ENCODE measurements at regions not wholly inside any gene's neighbourhood (a gene's known extent, or its start where the extent isn't known, plus 50 kb on each side); places are given as distances from the start of the nearest gene placed in this dataset.

GRCh38 chr18:2406544-2406943, 164.8 kb downstream of the METTL4 start:
- Histone ChIP-seq H3K27ac (ENCODE audit: low read depth, low read length) (no peak overlapping the region), H3K4me1 (ENCODE audit: control insufficient read depth in 1 of 2, insufficient read depth in 2 of 2, low read length in 2 of 2) (peaks cover 10 to 17% of the 10 kb centered on the region in 2 experiments), H3K4me2 (ENCODE audit: low read length) (no peak overlapping the region), H4K20me1 (ENCODE audit: insufficient read depth) (no peaks in the 10 kb centered on the region), H3K9me2 (ENCODE audit: insufficient read depth) (no peaks in the 10 kb centered on the region), H3K79me2 (ENCODE audit: insufficient read depth, low read length) (no peaks in the 10 kb centered on the region), H3K9ac (ENCODE audit: low read length) (no peak overlapping the region), H2AFZ (ENCODE audit: low read depth, low read length, poor library complexity, severe bottlenecking) (no peak overlapping the region), H3K27me3 (ENCODE audit: insufficient read depth, low read length) (no peaks in the 10 kb centered on the region), H3K4me3 (replicated peaks in 1 of 2; ENCODE audit: low read depth in 1 of 2, low read length in 2 of 2) (no peak overlapping the region), H3K36me3 (ENCODE audit: control insufficient read depth in 1 of 2, insufficient read depth in 2 of 2, low read length in 2 of 2) (no peaks in the 10 kb centered on the region), H3K9me3 (ENCODE audit: control insufficient read depth in 1 of 2, insufficient read depth in 1 of 2, low read depth in 1 of 2, low read length in 2 of 2) (no peaks in the 10 kb centered on the region)
- ATAC-seq, result no peak
- intact Hi-C loops (cut with micrococcal nuclease), result no loop called here
- ChIA-PET CTCF (no interaction called here), POLR2A (no interaction called here), RAD21 (ENCODE audit: low non-redundant PET in 1 of 2, low total read pairs in 2 of 2, uncharacterized antibody in 2 of 2, unreplicated experiment in 2 of 2) (no interaction called here)
- DNase-seq (ENCODE audit: low read depth, low spot score), result no peak
- TF ChIP-seq YY1 (IDR thresholded peaks at IDR 0.05; ENCODE audit: extremely low read depth, insufficient replicate concordance, low read depth, low read length) (no peak), JUND (IDR thresholded peaks at IDR 0.05) (no peak), SP1 (IDR thresholded peaks at IDR 0.05; ENCODE audit: low read depth) (no peak), RAD21 (IDR thresholded peaks at IDR 0.05; ENCODE audit: low read depth) (no peak), EZH2phosphoT487 (IDR thresholded peaks at IDR 0.05; ENCODE audit: borderline replicate concordance) (no peak), CBX3 (IDR thresholded peaks at IDR 0.05; ENCODE audit: low read depth) (no peak), ZNF274 (IDR thresholded peaks at IDR 0.05; ENCODE audit: low read depth, low read length) (no peak), SIN3A (IDR thresholded peaks at IDR 0.05; ENCODE audit: low read depth) (no peak), ZFX (IDR thresholded peaks at IDR 0.05) (no peak)
- TF ChIP-seq, protein P1, sequence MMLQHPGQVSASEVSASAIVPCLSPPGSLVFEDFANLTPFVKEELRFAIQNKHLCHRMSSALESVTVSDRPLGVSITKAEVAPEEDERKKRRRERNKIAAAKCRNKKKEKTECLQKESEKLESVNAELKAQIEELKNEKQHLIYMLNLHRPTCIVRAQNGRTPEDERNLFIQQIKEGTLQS (IDR thresholded peaks at IDR 0.05), result no peak
- TF ChIP-seq, protein P2, sequence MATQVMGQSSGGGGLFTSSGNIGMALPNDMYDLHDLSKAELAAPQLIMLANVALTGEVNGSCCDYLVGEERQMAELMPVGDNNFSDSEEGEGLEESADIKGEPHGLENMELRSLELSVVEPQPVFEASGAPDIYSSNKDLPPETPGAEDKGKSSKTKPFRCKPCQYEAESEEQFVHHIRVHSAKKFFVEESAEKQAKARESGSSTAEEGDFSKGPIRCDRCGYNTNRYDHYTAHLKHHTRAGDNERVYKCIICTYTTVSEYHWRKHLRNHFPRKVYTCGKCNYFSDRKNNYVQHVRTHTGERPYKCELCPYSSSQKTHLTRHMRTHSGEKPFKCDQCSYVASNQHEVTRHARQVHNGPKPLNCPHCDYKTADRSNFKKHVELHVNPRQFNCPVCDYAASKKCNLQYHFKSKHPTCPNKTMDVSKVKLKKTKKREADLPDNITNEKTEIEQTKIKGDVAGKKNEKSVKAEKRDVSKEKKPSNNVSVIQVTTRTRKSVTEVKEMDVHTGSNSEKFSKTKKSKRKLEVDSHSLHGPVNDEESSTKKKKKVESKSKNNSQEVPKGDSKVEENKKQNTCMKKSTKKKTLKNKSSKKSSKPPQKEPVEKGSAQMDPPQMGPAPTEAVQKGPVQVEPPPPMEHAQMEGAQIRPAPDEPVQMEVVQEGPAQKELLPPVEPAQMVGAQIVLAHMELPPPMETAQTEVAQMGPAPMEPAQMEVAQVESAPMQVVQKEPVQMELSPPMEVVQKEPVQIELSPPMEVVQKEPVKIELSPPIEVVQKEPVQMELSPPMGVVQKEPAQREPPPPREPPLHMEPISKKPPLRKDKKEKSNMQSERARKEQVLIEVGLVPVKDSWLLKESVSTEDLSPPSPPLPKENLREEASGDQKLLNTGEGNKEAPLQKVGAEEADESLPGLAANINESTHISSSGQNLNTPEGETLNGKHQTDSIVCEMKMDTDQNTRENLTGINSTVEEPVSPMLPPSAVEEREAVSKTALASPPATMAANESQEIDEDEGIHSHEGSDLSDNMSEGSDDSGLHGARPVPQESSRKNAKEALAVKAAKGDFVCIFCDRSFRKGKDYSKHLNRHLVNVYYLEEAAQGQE (IDR thresholded peaks at IDR 0.05; ENCODE audit: low read depth), result no peak
- no TSS peak for BruUV-seq (replicated peaks)
